Activated CD8-positive, alpha-beta memory T cell treated with anti-CD3 and anti-CD28 coated beads for 24 hours (primary cell): ENCODE measurements at regions not wholly inside any gene's neighbourhood (a gene's known extent, or its start where the extent isn't known, plus 50 kb on each side); places are given as distances from the start of the nearest gene placed in this dataset.

Experiments
- DNase-seq: peaks from one replicate; pipeline ENCODE4 v3.0.0-alpha.2; 2020

- no peak for DNase-seq
Observed at GRCh38 chr18:41617647-41618046, 337.4 kb upstream of the PIK3C3 start.

- DNase-seq, result no peak
Observed at GRCh38 chr18:41613003-41613609, 341.9 kb upstream of the PIK3C3 start.

- no peak for DNase-seq
Observed at GRCh38 chr18:41604964-41605363, 350.1 kb upstream of the PIK3C3 start.

- no peak for DNase-seq
Observed at GRCh38 chr18:41602034-41602433, 353.0 kb upstream of the PIK3C3 start.

- no peak for DNase-seq
Observed at GRCh38 chr18:41600693-41601391, 354.2 kb upstream of the PIK3C3 start.

GRCh38 chr18:41599466-41599865, 355.6 kb upstream of the PIK3C3 start:
- DNase-seq, result no peak

- DNase-seq, result no peak
Observed at GRCh38 chr18:41594582-41594981, 360.5 kb upstream of the PIK3C3 start.

- DNase-seq, result no peak
Observed at GRCh38 chr18:41593171-41593675, 361.8 kb upstream of the PIK3C3 start.

GRCh38 chr18:41587976-41588375, 367.1 kb upstream of the PIK3C3 start:
- no peak for DNase-seq

GRCh38 chr18:41585512-41585911, 369.5 kb upstream of the PIK3C3 start:
- DNase-seq, result no peak

- DNase-seq, result no peak
Observed at GRCh38 chr18:41579185-41579584, 375.8 kb upstream of the PIK3C3 start.

- no peak for DNase-seq
Observed at GRCh38 chr18:41577529-41577928, 377.5 kb upstream of the PIK3C3 start.

GRCh38 chr18:41576643-41577042, 378.4 kb upstream of the PIK3C3 start:
- DNase-seq, result no peak

GRCh38 chr18:41569867-41570266, 385.2 kb upstream of the PIK3C3 start:
- DNase-seq, result no peak

- DNase-seq, result no peak
Observed at GRCh38 chr18:41561961-41562360, 393.1 kb upstream of the PIK3C3 start.

- DNase-seq, result no peak
Observed at GRCh38 chr18:41558715-41559114, 396.3 kb upstream of the PIK3C3 start.

- DNase-seq, result no peak
Observed at GRCh38 chr18:41553716-41554115, 401.3 kb upstream of the PIK3C3 start.

- no peak for DNase-seq
Observed at GRCh38 chr18:41548521-41549260, 406.3 kb upstream of the PIK3C3 start.

GRCh38 chr18:41545091-41545888, 409.7 kb upstream of the PIK3C3 start:
- DNase-seq, result no peak

GRCh38 chr18:41543815-41544214, 411.2 kb upstream of the PIK3C3 start:
- no peak for DNase-seq

- no peak for DNase-seq
Observed at GRCh38 chr18:41540237-41540871, 414.7 kb upstream of the PIK3C3 start.

- no peak for DNase-seq
Observed at GRCh38 chr18:41538751-41539150, 416.3 kb upstream of the PIK3C3 start.

- no peak for DNase-seq
Observed at GRCh38 chr18:41537666-41538065, 417.4 kb upstream of the PIK3C3 start.
